HG02678 (cell line): ENCODE measurements at regions not wholly inside any gene's neighbourhood (a gene's known extent, or its start where the extent isn't known, plus 50 kb on each side); places are given as distances from the start of the nearest gene placed in this dataset.
"Not testable (repeated sequence)": the region's sequence is repeated elsewhere in the genome, so short reads cannot be mapped to it uniquely, and the experiment has no call there.

Experiments
- ATAC-seq: cut with Tn5 transposase; IDR thresholded peaks from one replicate; pipeline ENCODE4 v1.9.1; 2021; ENCODE audit warnings: mild to moderate bottlenecking, moderate library complexity; ENCODE audit not compliant: unreplicated experiment

GRCh38 chr9:71514344-71514975, 253.9 kb downstream of the CEMIP2 start:
- no peak for ATAC-seq

- ATAC-seq = no peak
Observed at GRCh38 chr9:71509054-71509453, 259.3 kb downstream of the CEMIP2 start.

- ATAC-seq = not testable (repeated sequence)
Observed at GRCh38 chr9:71508141-71508540, 260.2 kb downstream of the CEMIP2 start.

- ATAC-seq = no peak
Observed at GRCh38 chr9:71506821-71507220, 261.5 kb downstream of the CEMIP2 start.

GRCh38 chr9:71504636-71505035, 263.7 kb downstream of the CEMIP2 start:
- ATAC-seq = no peak

GRCh38 chr9:71498691-71499090, 269.6 kb downstream of the CEMIP2 start:
- no peak for ATAC-seq

GRCh38 chr9:71490810-71491209, 277.5 kb downstream of the CEMIP2 start:
- ATAC-seq = peak; percentile 53

- ATAC-seq = no peak
Observed at GRCh38 chr9:71487061-71487460, 281.3 kb downstream of the CEMIP2 start.

- ATAC-seq = no peak
Observed at GRCh38 chr9:71485326-71485725, 283.0 kb downstream of the CEMIP2 start.

GRCh38 chr9:71483436-71483835, 284.9 kb downstream of the CEMIP2 start:
- no peak for ATAC-seq

GRCh38 chr9:71479621-71480020, 288.7 kb downstream of the CEMIP2 start:
- no peak for ATAC-seq

- no peak for ATAC-seq
Observed at GRCh38 chr9:71472400-71472799, 295.9 kb downstream of the CEMIP2 start.

- ATAC-seq = no peak
Observed at GRCh38 chr9:71465392-71465791, 302.9 kb downstream of the CEMIP2 start.

- ATAC-seq = no peak
Observed at GRCh38 chr9:71459082-71459481, 309.2 kb downstream of the CEMIP2 start.

- ATAC-seq = peak; percentile 75
Observed at GRCh38 chr9:71446473-71447411, 321.6 kb downstream of the CEMIP2 start.

- no peak for ATAC-seq
Observed at GRCh38 chr9:71446106-71446472, 322.2 kb downstream of the CEMIP2 start.

GRCh38 chr9:71442937-71443336, 321.5 kb upstream of the TRPM3 start:
- no peak for ATAC-seq

- no peak for ATAC-seq
Observed at GRCh38 chr9:71441266-71441665, 319.8 kb upstream of the TRPM3 start.

- ATAC-seq = no peak
Observed at GRCh38 chr9:71431931-71432330, 310.5 kb upstream of the TRPM3 start.

- not testable (repeated sequence) for ATAC-seq
Observed at GRCh38 chr9:71407341-71407740, 285.9 kb upstream of the TRPM3 start.

- no peak for ATAC-seq
Observed at GRCh38 chr9:71403106-71403505, 281.7 kb upstream of the TRPM3 start.

GRCh38 chr9:71393005-71393404, 271.6 kb upstream of the TRPM3 start:
- no peak for ATAC-seq
